Mucosa of descending colon (tissue), 3 donors: ENCODE measurements at regions not wholly inside any gene's neighbourhood (a gene's known extent, or its start where the extent isn't known, plus 50 kb on each side); places are given as distances from the start of the nearest gene placed in this dataset.

Source experiments
- ATAC-seq: fragments of 200-7000 bp; cut with Tn5 transposase; one replicate; pipeline ENCODE4 v1.9.1; 2020; ENCODE audit warnings: mild to moderate bottlenecking, moderate library complexity
- DNase-seq, 3 donors: peaks; one replicate each; pipeline ENCODE4 v3.0.0-alpha.2; 2020
- H3K36me3 ChIP-seq: fragments of 200-600 bp; one replicate; pipeline ENCODE4 v1.8.0; 2021; ENCODE audit warnings: low read depth, mild to moderate bottlenecking
- H3K4me1 ChIP-seq: fragments of 200-600 bp; one replicate; pipeline ENCODE4 v1.8.0; 2021; ENCODE audit warnings: low read depth, mild to moderate bottlenecking
- H3K4me3 ChIP-seq: fragments of 200-600 bp; one replicate; pipeline ENCODE4 v1.8.0; 2021; ENCODE audit warnings: mild to moderate bottlenecking
- H3K9me3 ChIP-seq: fragments of 200-600 bp; one replicate; pipeline ENCODE4 v1.8.0; 2021; ENCODE audit warnings: mild to moderate bottlenecking
- CTCF ChIP-seq: fragments of 200-600 bp; IDR thresholded peaks from one replicate; pipeline ENCODE4 v1.8.0; 2022; ENCODE audit warnings: antibody characterized with exemption, mild to moderate bottlenecking
- intact Hi-C, 2 donors: fragments of 100-400 bp; cut with DNase I in 1 of 2; cut with micrococcal nuclease in 1 of 2; formaldehyde crosslinking; loops; one replicate each; pipeline versions ENCODE4 v1.11.0 to v1.11.1; 2022; cut with DNase I, micrococcal nuclease
- donor health status: DM: no; HTN: no; CAD: no; lungs with moderate emphysema.
- donor health status: DM: no; HTN: no; CAD: no.
- donor health status: DM: no; HTN: yes; CAD: no.

GRCh38 chr9:87441251-87441650 is 56.4 kb upstream of the DAPK1 start:
- no peak for DNase-seq
- intact Hi-C loops, result no loop called here
- no peak for TF ChIP-seq CTCF
- Histone ChIP-seq H3K4me1 (no peaks in the 10 kb centered on the region), H3K4me3 (no peak overlapping the region), H3K9me3 (no peaks in the 10 kb centered on the region), H3K36me3 (no peaks in the 10 kb centered on the region)
- no peak for ATAC-seq

- intact Hi-C loops, result no loop called here
- DNase-seq, result no peak
- Histone ChIP-seq H3K9me3 (no peaks in the 10 kb centered on the region), H3K4me1 (no peaks in the 10 kb centered on the region), H3K4me3 (no peak overlapping the region), H3K36me3 (no peaks in the 10 kb centered on the region)
- ATAC-seq, result no peak
- no peak for TF ChIP-seq CTCF
These were observed 55.2 kb upstream of the DAPK1 start for GRCh38 chr9:87442451-87442850.

GRCh38 chr9:87443006-87443405 is 54.7 kb upstream of the DAPK1 start:
- no peak for DNase-seq
- intact Hi-C loops, result no loop called here
- H3K4me1 ChIP-seq, result no peaks in the 10 kb centered on the region
- H3K9me3 ChIP-seq, result no peaks in the 10 kb centered on the region
- ATAC-seq, result no peak
- no peaks in the 10 kb centered on the region for H3K36me3 ChIP-seq
- no peak for TF ChIP-seq CTCF
- no peak overlapping the region for H3K4me3 ChIP-seq

- DNase-seq, result no peak
- H3K36me3 ChIP-seq, result no peaks in the 10 kb centered on the region
- intact Hi-C loops, result no loop called here
- H3K9me3 ChIP-seq, result no peaks in the 10 kb centered on the region
- no peak overlapping the region for H3K4me3 ChIP-seq
- no peak for ATAC-seq
- no peak for TF ChIP-seq CTCF
- no peaks in the 10 kb centered on the region for H3K4me1 ChIP-seq
These were observed 54.2 kb upstream of the DAPK1 start for GRCh38 chr9:87443461-87443860.

GRCh38 chr9:87445646-87446045 is 52.0 kb upstream of the DAPK1 start:
- intact Hi-C loops, result no loop called here
- peak in 1 of 3 donors; percentile 58 for DNase-seq

More at GRCh38 chr9:87445646-87446045, 52.0 kb upstream of the DAPK1 start:
- no peak overlapping the region for H3K4me3 ChIP-seq
- TF ChIP-seq CTCF, result no peak
- H3K36me3 ChIP-seq, result no peaks in the 10 kb centered on the region
- ATAC-seq, result peak; percentile 68
- no peaks in the 10 kb centered on the region for H3K4me1 ChIP-seq
- no peaks in the 10 kb centered on the region for H3K9me3 ChIP-seq
